SK-N-SH (cell line): ENCODE measurements at regions not wholly inside any gene's neighbourhood (a gene's known extent, or its start where the extent isn't known, plus 50 kb on each side); places are given as distances from the start of the nearest gene placed in this dataset.

Experiments used
- CTCF ChIA-PET: fragments of 300-600, 350-600 bp; formaldehyde crosslinking; extraction: SDS; loops from one replicate; lab custom pipeline; 2021; lab: Yijun Ruan, JAX
- POLR2A ChIA-PET: fragments of 350-600 bp; sonication (Branson Sonifier 250); formaldehyde crosslinking; extraction: SDS; loops from one replicate; lab custom pipeline; 2020; ENCODE audit warnings: antibody characterized with exemption, inconsistent platforms; lab: Yijun Ruan, JAX
- DNase-seq: peaks from one replicate; pipeline ENCODE4 v3.0.0; 2012
- H2AFZ ChIP-seq: fragments of 200-600 bp; sonication (generic); 2 replicates; pipeline ENCODE4 v1.8.1; 2016; ENCODE audit warnings: antibody characterized with exemption, mild to moderate bottlenecking, low read depth
- H3F3A ChIP-seq: fragments of 200-600 bp; sonication (generic); replicated peaks from 2 replicates; pipeline ENCODE3; 2016; ENCODE audit warnings: antibody characterized with exemption, mild to moderate bottlenecking; ENCODE audit not compliant: insufficient read depth
- H3K27ac ChIP-seq, 2 experiments: fragments of 200-500 bp in 1 of 2; fragments of 200-600 bp in 1 of 2; sonication (Bioruptor generic) in 1 of 2; sonication (generic), shearing (Covaris generic) in 1 of 2; 2 replicates each; pipeline versions ENCODE4 v1.5.1 to v1.6.1; 2014 to 2016; ENCODE audit warnings: low read depth in 2 of 2, inconsistent platforms in 1 of 2, low read length in 1 of 2, mild to moderate bottlenecking in 1 of 2, mixed read lengths in 1 of 2
- H3K27me3 ChIP-seq: fragments of 200-600 bp; sonication (generic), shearing (Covaris generic); 2 replicates; pipeline ENCODE4 v1.6.1; 2016; ENCODE audit warnings: mixed run types; ENCODE audit not compliant: insufficient read depth
- H3K36me3 ChIP-seq, 2 experiments: fragments of 200-500 bp in 1 of 2; fragments of 200-600 bp in 1 of 2; sonication (Bioruptor generic) in 1 of 2; sonication (generic) in 1 of 2; replicated peaks in 1 of 2; 2 replicates each; pipeline versions ENCODE3 to v1.5.1; 2014 to 2016; ENCODE audit warnings: low read length in 1 of 2, mild to moderate bottlenecking in 1 of 2; ENCODE audit not compliant: insufficient read depth in 2 of 2, control insufficient read depth in 1 of 2
- H3K4me1 ChIP-seq, 2 experiments: fragments of 200-500 bp in 1 of 2; fragments of 200-600 bp in 1 of 2; sonication (Bioruptor generic) in 1 of 2; sonication (generic), shearing (Covaris generic) in 1 of 2; 2 replicates each; pipeline versions ENCODE4 v1.5.1 to v1.6.1; 2014 to 2016; ENCODE audit warnings: low read depth in 1 of 2, low read length in 1 of 2, mixed run types in 1 of 2; ENCODE audit not compliant: insufficient read depth in 2 of 2, control insufficient read depth in 1 of 2
- H3K4me2 ChIP-seq: fragments of 200-600 bp; sonication (generic), shearing (Covaris generic); 2 replicates; pipeline ENCODE4 v1.6.1; 2017; ENCODE audit warnings: mixed run types
- H3K4me3 ChIP-seq, 2 experiments: fragments of 200-500 bp in 1 of 2; fragments of 200-600 bp in 1 of 2; sonication (Bioruptor generic) in 1 of 2; sonication (generic), shearing (Covaris generic) in 1 of 2; 2 replicates each; pipeline versions ENCODE4 v1.5.1 to v1.8.1; 2014 to 2016; ENCODE audit warnings: low read depth in 2 of 2, inconsistent platforms in 1 of 2, low read length in 1 of 2, mild to moderate bottlenecking in 1 of 2, mixed read lengths in 1 of 2, moderate library complexity in 1 of 2
- H3K79me2 ChIP-seq: fragments of 200-600 bp; sonication (generic); 2 replicates; pipeline ENCODE4 v1.8.1; 2017; ENCODE audit warnings: mild to moderate bottlenecking; ENCODE audit not compliant: insufficient read depth
- H3K9ac ChIP-seq: fragments of 200-600 bp; sonication (generic); 2 replicates; pipeline ENCODE4 v1.6.1; 2017; ENCODE audit warnings: mixed run types
- H3K9me2 ChIP-seq: fragments of 200-600 bp; sonication (generic); 2 replicates; pipeline ENCODE4 v1.6.1; 2017; ENCODE audit warnings: mixed run types
- H3K9me3 ChIP-seq: fragments of 200-600 bp; sonication (generic); 2 replicates; pipeline ENCODE4 v1.6.1; 2017; ENCODE audit warnings: mixed run types, mild to moderate bottlenecking, moderate library complexity
- H4K20me1 ChIP-seq: fragments of 200-600 bp; sonication (generic); 2 replicates; pipeline ENCODE4 v1.6.1; 2017; ENCODE audit warnings: mild to moderate bottlenecking, mixed run types; ENCODE audit not compliant: insufficient read depth
- ELF1 ChIP-seq: IDR thresholded peaks from 2 replicates; pipeline ENCODE4 v1.4.0; 2012
- EP300 ChIP-seq, 2 experiments: IDR thresholded peaks; 2 replicates each; pipeline versions ENCODE4 v1.4.0 to v1.6.1; 2012; ENCODE audit warnings: borderline replicate concordance in 1 of 2, low read depth in 1 of 2, low read length in 1 of 2
- FOSL2 ChIP-seq: IDR thresholded peaks from 2 replicates; pipeline ENCODE4 v1.4.0; 2012; ENCODE audit warnings: low read depth, mild to moderate bottlenecking, moderate library complexity, borderline replicate concordance
- FOXJ3 ChIP-seq: sonication (generic); formaldehyde crosslinking; IDR thresholded peaks from 2 replicates; pipeline ENCODE4 v1.5.1; 2020; ENCODE audit warnings: mild to moderate bottlenecking, missing genetic modification reagents
- FOXM1 ChIP-seq: IDR thresholded peaks from 2 replicates; pipeline ENCODE4 v1.4.0; 2012; ENCODE audit warnings: low read depth, mild to moderate bottlenecking
- GABPA ChIP-seq: IDR thresholded peaks from 2 replicates; pipeline ENCODE4 v1.4.0; 2012; ENCODE audit warnings: low read depth, mild to moderate bottlenecking
- GATA2 ChIP-seq: sonication (generic); formaldehyde crosslinking; IDR thresholded peaks from 2 replicates; pipeline ENCODE4 v1.5.0; 2020; ENCODE audit warnings: mild to moderate bottlenecking, missing genetic modification reagents
- MEF2A ChIP-seq: IDR thresholded peaks from 2 replicates; pipeline ENCODE4 v1.4.0; 2012; ENCODE audit warnings: low read depth, borderline replicate concordance
- RAD21 ChIP-seq: IDR thresholded peaks from 2 replicates; pipeline ENCODE4 v1.6.1; 2012; ENCODE audit warnings: mild to moderate bottlenecking, low read length
- RFX5 ChIP-seq: IDR thresholded peaks from 2 replicates; pipeline ENCODE4 v1.6.1; 2012; ENCODE audit warnings: mild to moderate bottlenecking, improper control_type of control experiment, low read length
- RXRA ChIP-seq: IDR thresholded peaks from 2 replicates; pipeline ENCODE4 v1.4.0; 2012; ENCODE audit warnings: low read depth, mild to moderate bottlenecking, borderline replicate concordance
- SMC3 ChIP-seq: IDR thresholded peaks from 2 replicates; pipeline ENCODE4 v1.6.1; 2012; ENCODE audit warnings: low read depth, low read length, improper control_type of control experiment
- TAF1 ChIP-seq: IDR thresholded peaks from 2 replicates; pipeline ENCODE4 v1.6.1; 2012; ENCODE audit warnings: low read depth, mild to moderate bottlenecking, low read length, moderate library complexity, borderline replicate concordance
- TCF12 ChIP-seq: IDR thresholded peaks from 2 replicates; pipeline ENCODE4 v1.4.0; 2012
- YY1 ChIP-seq: IDR thresholded peaks from 2 replicates; pipeline ENCODE4 v1.4.0; 2012; ENCODE audit warnings: low read depth, mild to moderate bottlenecking
- WGBS: methylation state at CpG from one replicate; pipeline ENCODE4 v1.1.6; 2017; ENCODE audit warnings: low lambda C conversion rate; 5-methylcytosine and 5-hydroxymethylcytosine counted together
- TF ChIP-seq, protein P1 (sequence below): IDR thresholded peaks from 2 replicates; pipeline ENCODE4 v1.4.0; 2012; ENCODE audit warnings: low read depth
- TF ChIP-seq, protein P2 (sequence below): IDR thresholded peaks from 2 replicates; pipeline ENCODE4 v1.6.1; 2012; ENCODE audit warnings: mild to moderate bottlenecking, low read depth, low read length, moderate library complexity

DNA sequence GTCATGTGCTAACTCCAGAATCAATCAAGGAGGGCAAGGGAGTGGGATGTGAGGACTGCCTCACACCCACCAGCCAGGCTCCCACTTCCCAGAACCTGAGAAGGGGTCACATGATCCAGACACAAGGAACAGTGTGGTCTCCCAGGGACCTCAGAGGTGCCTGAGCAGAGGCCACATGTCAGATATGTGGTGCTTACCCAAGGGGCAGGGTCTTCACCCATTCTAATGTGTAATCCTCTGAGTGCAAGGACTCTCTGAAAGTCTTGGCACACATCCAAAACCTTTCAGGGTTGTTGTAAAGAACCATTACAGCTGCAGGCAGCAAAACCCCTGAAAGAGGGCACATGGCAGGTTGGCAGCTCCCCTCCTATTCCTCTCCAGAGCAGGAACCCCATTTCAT, 656.6 kb downstream of the UQCRFS1 start (continued):
- TF ChIP-seq ELF1: no peak
- no peak for TF ChIP-seq FOXM1
- TF ChIP-seq SMC3: no peak
- TF ChIP-seq, protein P1, sequence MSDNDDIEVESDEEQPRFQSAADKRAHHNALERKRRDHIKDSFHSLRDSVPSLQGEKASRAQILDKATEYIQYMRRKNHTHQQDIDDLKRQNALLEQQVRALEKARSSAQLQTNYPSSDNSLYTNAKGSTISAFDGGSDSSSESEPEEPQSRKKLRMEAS: no peak
- TF ChIP-seq YY1: no peak

DNA sequence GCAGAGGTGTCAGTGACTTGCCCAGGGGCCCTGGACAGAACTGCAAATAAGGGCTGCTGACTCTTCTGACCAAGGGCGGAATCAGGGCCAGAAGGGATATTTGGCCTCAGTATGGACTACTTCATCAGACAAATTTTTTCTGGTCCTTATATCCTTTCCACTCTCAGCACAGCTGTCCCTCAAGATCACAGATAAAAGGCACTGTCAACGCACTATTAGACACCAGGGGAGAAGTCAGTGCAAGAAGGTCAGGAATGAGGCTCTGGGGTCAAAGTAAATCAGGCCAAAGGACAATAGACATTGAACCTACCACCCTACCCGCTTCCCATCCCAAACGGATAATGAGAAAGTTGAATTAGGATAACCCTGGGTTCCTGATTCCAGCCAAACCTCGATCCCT, 657.6 kb downstream of the UQCRFS1 start:
- TF ChIP-seq FOSL2 (no peak), RXRA (no peak), TCF12 (no peak), GABPA (no peak), SMC3 (no peak), EP300 (IDR thresholded peaks at IDR 0.05; ENCODE audit: borderline replicate concordance in 1 of 2, low read depth in 1 of 2, low read length in 1 of 2) (no peak), RFX5 (no peak), GATA2 (CRISPR knock-in tag) (no peak), RAD21 (no peak), MEF2A (no peak), FOXJ3 (no peak), TAF1 (no peak)
- TF ChIP-seq, protein P2, sequence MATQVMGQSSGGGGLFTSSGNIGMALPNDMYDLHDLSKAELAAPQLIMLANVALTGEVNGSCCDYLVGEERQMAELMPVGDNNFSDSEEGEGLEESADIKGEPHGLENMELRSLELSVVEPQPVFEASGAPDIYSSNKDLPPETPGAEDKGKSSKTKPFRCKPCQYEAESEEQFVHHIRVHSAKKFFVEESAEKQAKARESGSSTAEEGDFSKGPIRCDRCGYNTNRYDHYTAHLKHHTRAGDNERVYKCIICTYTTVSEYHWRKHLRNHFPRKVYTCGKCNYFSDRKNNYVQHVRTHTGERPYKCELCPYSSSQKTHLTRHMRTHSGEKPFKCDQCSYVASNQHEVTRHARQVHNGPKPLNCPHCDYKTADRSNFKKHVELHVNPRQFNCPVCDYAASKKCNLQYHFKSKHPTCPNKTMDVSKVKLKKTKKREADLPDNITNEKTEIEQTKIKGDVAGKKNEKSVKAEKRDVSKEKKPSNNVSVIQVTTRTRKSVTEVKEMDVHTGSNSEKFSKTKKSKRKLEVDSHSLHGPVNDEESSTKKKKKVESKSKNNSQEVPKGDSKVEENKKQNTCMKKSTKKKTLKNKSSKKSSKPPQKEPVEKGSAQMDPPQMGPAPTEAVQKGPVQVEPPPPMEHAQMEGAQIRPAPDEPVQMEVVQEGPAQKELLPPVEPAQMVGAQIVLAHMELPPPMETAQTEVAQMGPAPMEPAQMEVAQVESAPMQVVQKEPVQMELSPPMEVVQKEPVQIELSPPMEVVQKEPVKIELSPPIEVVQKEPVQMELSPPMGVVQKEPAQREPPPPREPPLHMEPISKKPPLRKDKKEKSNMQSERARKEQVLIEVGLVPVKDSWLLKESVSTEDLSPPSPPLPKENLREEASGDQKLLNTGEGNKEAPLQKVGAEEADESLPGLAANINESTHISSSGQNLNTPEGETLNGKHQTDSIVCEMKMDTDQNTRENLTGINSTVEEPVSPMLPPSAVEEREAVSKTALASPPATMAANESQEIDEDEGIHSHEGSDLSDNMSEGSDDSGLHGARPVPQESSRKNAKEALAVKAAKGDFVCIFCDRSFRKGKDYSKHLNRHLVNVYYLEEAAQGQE: no peak
- ChIA-PET POLR2A (no interaction called here), CTCF (no interaction called here)
- Histone ChIP-seq H4K20me1 (no peaks in the 10 kb centered on the region), H3K4me1 (no peaks in the 10 kb centered on the region), H3K27ac (no peak overlapping the region), H2AFZ (no peak overlapping the region), H3K4me3 (no peak overlapping the region), H3K79me2 (no peaks in the 10 kb centered on the region), H3K4me2 (no peak overlapping the region), H3K36me3 (no peaks in the 10 kb centered on the region), H3K27me3 (no peaks in the 10 kb centered on the region; the same call in 1 of the 2 replicates), H3K9me3 (no peaks in the 10 kb centered on the region), H3K9me2 (no peaks in the 10 kb centered on the region), H3K9ac (no peak overlapping the region), H3F3A (no peaks in the 10 kb centered on the region)
- whole genome bisulfite sequencing: 12% methylated on average over 5 of the region's 5 CpGs
- no peak for DNase-seq
